ENCODE measurements at regions not wholly inside any gene's neighbourhood (a gene's known extent, or its start where the extent isn't known, plus 50 kb on each side); places are given as distances from the start of the nearest gene placed in this dataset.

DNA sequence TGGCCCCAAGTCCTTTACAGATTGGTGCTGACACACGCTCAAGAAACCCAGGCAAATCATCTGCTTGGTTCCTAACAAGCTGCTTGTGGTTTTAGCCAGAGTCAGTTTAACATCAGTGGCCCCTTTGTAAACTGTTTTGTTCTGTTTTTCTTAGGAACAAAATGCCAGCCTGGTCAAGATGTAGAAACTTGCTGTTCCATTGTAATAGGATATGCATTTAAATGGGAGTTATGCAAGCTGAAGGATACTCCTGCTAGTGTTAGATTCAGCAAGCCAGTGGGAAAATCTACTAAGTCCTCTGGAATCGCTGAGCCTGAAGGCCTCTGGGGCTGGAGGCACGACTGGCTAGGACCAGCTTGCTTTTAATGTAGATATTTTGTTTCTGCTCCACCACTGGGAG is 391.1 kb downstream of the TLE4 start:
- TF ChIP-seq, protein P1, sequence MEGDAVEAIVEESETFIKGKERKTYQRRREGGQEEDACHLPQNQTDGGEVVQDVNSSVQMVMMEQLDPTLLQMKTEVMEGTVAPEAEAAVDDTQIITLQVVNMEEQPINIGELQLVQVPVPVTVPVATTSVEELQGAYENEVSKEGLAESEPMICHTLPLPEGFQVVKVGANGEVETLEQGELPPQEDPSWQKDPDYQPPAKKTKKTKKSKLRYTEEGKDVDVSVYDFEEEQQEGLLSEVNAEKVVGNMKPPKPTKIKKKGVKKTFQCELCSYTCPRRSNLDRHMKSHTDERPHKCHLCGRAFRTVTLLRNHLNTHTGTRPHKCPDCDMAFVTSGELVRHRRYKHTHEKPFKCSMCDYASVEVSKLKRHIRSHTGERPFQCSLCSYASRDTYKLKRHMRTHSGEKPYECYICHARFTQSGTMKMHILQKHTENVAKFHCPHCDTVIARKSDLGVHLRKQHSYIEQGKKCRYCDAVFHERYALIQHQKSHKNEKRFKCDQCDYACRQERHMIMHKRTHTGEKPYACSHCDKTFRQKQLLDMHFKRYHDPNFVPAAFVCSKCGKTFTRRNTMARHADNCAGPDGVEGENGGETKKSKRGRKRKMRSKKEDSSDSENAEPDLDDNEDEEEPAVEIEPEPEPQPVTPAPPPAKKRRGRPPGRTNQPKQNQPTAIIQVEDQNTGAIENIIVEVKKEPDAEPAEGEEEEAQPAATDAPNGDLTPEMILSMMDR (conservative IDR thresholded peaks at IDR 0.05), result no peak
- no peak for TF ChIP-seq ZFX (IDR thresholded peaks at IDR 0.05)

Measured in C4-2B (cell line).